ENCODE measurements at regions not wholly inside any gene's neighbourhood (a gene's known extent, or its start where the extent isn't known, plus 50 kb on each side); places are given as distances from the start of the nearest gene placed in this dataset.

GRCh38 chr9:16266648-16267276 is 603.7 kb downstream of the BNC2 start:
- Histone ChIP-seq H3K36me3 (no peaks in the 10 kb centered on the region), H3K4me1 (ENCODE audit: insufficient read depth) (peaks cover 2% of the 10 kb centered on the region), H3K27ac (peak overlapping the region in 1 of 2 donors; percentile 70), H3K27me3 (no peaks in the 10 kb centered on the region), H3K9me3 (no peaks in the 10 kb centered on the region), H3K4me3 (peak overlapping the region; percentile 19)
- TF ChIP-seq EP300 (IDR thresholded peaks at IDR 0.05), result no peak
- TF ChIP-seq POLR2A (IDR thresholded peaks at IDR 0.05), result no peak
- TF ChIP-seq CTCF (IDR thresholded peaks at IDR 0.05), result peak in 1 of 3 donors; percentile 35
- intact Hi-C loops (cut with DNase I), result no loop called here
- DNase-seq, result no peak
- 75 to 88% (median 84%) methylated on average over 9 of the region's 9 CpGs for WGBS, 3 donors

- Histone ChIP-seq H3K4me3 (peak overlapping the region; percentile 19), H3K27ac (peak overlapping the region in 1 of 2 donors; percentile 70), H3K4me1 (ENCODE audit: insufficient read depth) (peaks cover 2% of the 10 kb centered on the region), H3K9me3 (no peaks in the 10 kb centered on the region), H3K36me3 (no peaks in the 10 kb centered on the region), H3K27me3 (no peaks in the 10 kb centered on the region)
- no peak for DNase-seq
- intact Hi-C loops (cut with DNase I), result no loop called here
- TF ChIP-seq EP300 (IDR thresholded peaks at IDR 0.05) (no peak), CTCF (IDR thresholded peaks at IDR 0.05) (no peak), POLR2A (IDR thresholded peaks at IDR 0.05) (no peak)
- WGBS, 3 donors, result 5 to 17% (median 6%) methylated on average over 10 of the region's 10 CpGs
These were observed 603.0 kb downstream of the BNC2 start for GRCh38 chr9:16267281-16268066.

GRCh38 chr9:16268067-16268881 is 602.2 kb downstream of the BNC2 start:
- H3K36me3 ChIP-seq, result no peaks in the 10 kb centered on the region
- H3K27ac ChIP-seq, result peak overlapping the region in 1 of 2 donors; percentile 70
- no peak overlapping the region for H3K4me3 ChIP-seq
- TF ChIP-seq EP300 (IDR thresholded peaks at IDR 0.05), result no peak
- no peak for TF ChIP-seq CTCF (IDR thresholded peaks at IDR 0.05)
- TF ChIP-seq POLR2A (IDR thresholded peaks at IDR 0.05), result no peak
- no peaks in the 10 kb centered on the region for H3K9me3 ChIP-seq
- no peak for DNase-seq
- peaks cover 2% of the 10 kb centered on the region for H3K4me1 ChIP-seq (ENCODE audit: insufficient read depth)
- intact Hi-C loops (cut with DNase I), result no loop called here
- no peaks in the 10 kb centered on the region for H3K27me3 ChIP-seq
- 73 to 80% (median 77%) methylated on average over 15 of the region's 15 CpGs for WGBS, 3 donors

- Histone ChIP-seq H3K4me1 (ENCODE audit: insufficient read depth) (no peaks in the 10 kb centered on the region), H3K27ac (no peak overlapping the region), H3K36me3 (no peaks in the 10 kb centered on the region), H3K9me3 (no peaks in the 10 kb centered on the region), H3K4me3 (no peak overlapping the region), H3K27me3 (no peaks in the 10 kb centered on the region)
- no peak for DNase-seq
- intact Hi-C loops (cut with DNase I), result no loop called here
- WGBS, 3 donors, result 79 to 87% (median 85%) methylated on average over 9 of the region's 9 CpGs
- TF ChIP-seq EP300 (IDR thresholded peaks at IDR 0.05) (no peak), CTCF (IDR thresholded peaks at IDR 0.05) (no peak), POLR2A (IDR thresholded peaks at IDR 0.05) (no peak)
These were observed 598.5 kb downstream of the BNC2 start for GRCh38 chr9:16271967-16272366.

Measured in ovary (tissue), 7 donors.